HT-29 (cell line): ENCODE measurements at regions not wholly inside any gene's neighbourhood (a gene's known extent, or its start where the extent isn't known, plus 50 kb on each side); places are given as distances from the start of the nearest gene placed in this dataset.
"Not testable (repeated sequence)": the region's sequence is repeated elsewhere in the genome, so short reads cannot be mapped to it uniquely, and the experiment has no call there.

Source experiments
- DNase-seq: peaks from one replicate; pipeline ENCODE4 v3.0.0-alpha.2; 2015; ENCODE audit warnings: low spot score

DNA sequence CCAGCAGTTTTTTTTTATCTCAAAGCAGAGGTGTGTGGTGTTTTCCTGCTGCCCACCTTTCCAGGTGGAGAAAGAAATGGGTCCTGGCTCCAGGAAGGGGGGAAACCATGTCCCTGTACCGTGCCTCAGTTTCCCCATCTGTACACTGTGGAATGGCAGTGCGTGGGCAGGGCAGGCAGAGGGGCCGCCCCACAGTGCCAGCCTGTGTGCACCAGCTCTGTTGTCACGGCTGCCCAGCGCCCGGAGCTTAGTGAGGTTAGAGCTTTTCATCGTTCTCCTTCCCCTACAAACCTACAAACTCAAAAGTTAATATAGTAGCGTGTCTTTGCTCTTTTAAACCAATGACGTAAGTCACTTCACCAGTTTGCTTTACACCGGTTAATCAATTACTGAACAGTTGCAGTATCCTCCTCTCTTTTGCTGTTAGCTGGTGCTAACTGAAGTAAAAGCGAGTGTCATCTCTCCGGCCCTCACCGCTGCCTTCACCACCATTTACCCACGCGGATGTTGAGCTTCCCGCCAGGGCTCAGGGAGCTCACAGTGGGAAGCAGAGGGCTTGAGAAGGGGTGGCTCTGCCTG lies 114.8 kb upstream of the ADRA2C start:
- DNase-seq: no peak

DNA sequence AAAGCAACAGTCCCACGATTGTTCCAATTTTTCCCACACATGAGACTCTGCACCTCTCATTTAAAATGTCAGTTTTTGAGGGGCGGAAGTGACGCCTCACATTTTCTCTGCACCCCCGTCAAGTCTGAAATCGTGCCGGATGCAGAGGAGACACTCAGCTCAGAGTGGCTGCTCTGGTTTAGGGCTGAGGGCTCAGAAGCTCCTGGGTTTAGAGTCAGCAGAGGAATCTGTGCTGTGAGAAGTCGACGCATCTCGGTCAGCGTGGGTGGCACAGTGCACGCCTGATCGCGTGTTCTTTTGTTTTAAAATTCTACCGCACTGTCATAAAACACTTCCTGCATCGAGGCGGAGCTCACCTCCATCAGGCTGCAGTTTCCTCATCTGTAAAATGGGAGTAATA lies 116.7 kb upstream of the ADRA2C start:
- DNase-seq: no peak

DNA sequence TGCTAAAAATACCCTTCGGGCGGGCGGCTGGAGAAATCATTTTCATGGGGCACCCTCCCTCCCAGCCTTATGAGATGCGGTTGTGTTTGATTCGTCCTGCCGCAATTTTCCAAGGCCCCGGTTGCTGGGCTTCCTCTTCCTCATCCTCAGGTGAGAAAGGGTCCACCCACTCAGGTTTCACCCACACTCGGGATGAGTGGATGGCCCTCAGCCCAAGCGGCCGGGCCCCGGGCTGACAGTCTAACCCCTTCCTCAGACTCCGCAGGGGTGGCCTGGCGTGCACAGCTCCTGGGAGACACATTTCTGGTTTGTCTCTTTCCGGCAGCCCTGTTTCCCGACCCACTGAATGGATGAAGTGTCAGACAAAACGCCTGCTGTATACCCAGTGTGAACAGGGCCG lies 116.5 kb upstream of the LRPAP1 start:
- DNase-seq: no peak

DNA sequence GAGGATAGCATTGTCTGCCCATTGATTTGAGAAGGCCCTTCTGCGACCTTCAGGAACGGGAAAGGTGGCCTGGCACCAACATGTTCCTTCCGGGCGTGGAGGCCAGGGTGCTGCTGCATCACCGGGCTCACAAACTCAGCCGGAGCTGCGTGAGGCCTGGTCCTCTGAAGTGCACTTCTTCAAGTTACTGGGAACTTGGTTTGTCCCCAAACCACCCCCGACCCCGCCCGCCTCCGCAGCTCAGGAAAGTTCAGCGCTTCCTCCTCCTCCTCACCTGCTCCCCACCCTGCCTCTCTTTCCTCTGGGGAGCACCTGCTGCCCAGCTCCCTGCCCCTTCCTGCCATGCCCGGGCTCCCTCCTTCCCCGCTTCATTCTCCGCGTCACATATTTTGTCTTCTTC lies 116.0 kb upstream of the LRPAP1 start:
- DNase-seq: no peak

DNA sequence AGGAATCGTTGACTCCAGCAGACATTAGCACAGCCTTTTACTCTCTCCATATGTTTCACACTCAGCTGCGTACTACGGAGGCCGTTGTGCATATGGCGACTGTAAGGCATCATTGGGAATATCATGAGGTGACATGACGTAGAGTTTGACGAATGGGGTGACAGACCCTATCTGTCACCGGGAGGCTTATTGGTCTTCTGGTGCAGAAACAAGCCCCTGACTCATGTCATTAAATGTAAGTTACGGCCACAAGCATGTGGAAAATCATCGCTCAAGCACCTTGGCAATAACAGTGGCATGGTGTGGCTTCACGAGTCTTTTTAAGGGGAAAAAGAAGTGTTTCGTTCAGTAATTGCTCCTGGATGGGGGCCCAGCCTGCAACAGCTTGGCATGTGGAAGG lies 115.2 kb upstream of the LRPAP1 start:
- DNase-seq: no peak

DNA sequence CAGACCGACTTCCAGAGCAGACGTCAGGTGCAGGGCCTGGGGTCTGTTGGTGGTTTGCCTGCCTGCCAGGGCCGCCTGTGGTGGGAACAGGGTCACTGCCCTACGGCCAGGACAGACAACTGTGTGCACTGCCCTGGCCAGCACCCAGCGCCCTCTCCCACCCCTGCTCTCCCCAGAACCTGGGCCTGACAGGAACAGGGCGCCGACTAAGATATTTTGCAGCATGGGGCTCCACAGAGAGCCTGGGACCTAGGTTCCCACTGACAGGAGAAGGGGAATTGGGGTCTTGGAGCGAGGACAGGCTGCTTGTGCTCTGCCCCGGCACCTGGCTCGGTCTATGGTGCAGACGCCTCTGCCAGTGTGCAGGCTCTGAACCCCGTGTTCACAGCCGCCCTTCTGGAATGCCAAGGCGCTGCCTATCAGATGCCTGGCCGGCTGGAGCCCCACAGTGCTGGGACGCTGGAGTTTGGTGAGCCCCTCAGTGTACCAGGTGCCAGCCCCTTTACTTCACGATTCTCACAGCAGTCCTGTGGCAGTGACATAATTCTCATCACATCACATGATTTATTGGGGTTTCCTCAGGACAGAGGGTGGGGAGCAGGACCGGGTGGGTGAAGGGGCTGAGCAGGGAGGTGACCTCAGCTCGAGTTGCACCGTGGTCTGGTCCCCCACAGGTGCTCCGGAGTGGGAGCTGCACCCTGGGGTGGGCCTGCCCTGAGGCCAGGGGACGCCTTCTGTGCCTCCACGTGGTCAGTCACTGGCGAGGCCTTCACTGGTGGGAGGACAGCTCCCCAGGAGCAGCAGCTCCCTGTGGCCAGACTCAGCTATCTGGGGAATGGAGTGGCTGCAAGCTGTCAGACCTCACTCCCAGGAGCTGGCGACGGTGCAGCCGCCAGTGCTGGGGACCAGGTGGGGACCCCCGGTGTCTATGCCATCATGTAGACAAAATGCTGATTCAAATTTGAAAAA lies 113.8 kb upstream of the LRPAP1 start:
- DNase-seq: no peak

DNA sequence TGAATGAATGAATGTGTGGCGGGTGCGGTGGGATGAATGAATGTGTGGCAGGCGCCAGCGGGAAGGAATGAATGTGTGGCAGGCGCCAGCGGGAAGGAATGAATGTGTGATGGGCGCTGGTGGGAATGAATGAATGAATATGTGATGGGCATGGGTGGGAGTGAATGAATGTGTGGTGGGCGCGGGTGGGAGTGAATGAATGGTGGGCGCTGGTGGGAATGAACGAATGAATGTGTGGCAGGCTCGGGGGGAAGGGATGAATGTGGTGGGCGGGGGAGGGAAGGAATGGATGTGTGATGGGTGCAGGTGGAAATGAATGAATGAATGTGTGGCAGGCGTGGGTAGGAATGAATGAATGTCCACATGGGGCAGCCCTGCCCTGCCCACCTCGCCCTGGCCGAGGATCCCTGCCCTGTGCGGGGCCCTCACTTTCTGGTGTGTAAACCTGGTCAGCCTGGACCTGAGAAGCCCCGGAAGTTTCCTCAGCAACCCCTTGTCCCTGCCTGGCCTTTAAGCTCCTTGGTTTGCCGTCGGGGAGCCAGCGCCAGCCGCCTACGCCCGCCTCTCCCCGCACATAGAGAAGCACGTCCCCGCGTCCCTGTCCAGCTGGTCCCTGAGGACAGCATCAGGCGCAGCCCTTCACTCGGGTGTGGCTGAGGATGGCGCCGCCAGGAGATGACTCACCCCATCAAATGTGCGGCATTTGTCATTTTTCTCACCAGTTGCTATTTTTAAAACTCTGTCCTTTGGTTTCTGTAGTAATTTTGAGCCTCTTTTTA lies 112.8 kb upstream of the LRPAP1 start:
- no peak for DNase-seq

DNA sequence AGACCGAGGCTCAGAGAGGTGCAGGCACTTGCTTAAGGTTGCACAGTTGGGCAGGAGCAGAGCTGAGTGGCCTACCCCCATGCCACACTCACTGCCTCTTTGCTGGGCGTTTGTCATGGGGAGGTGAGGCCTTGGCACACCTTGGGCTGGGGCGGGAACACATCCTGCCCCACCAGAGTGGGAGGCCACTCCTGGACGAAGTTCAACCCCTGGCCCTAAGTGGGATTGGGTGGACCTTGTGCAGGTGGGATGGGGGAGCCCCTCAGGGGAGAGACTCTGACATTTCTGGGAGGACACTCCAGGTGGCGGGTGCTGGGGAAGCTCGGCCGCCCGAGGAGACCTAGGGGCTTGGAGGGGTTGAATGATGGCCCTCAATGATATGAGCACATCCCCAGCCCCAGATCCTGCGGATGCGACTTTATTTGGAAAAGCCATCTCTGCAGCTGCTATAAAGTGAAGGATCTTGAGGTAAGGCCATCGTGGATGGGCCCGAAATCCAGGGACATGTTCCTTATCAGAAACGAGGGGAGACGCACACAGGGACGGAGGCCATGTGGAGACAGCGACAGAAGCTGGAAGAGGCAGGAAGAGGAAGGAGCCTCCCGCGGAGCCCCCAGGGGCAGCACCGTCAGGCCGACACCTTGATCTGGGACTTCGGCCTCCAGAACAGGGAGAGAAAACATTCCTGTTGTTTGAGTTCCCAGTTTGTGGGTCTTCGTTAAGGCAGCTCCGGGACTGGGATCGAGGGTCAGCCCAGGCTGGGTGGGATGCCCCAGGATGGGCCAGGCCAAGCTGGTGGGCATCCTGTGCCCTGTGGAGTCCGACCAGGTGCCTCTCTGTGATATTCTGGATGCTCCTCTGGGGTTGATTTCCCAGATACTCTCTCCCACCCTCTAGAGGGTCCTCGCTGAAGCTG lies 111.6 kb upstream of the LRPAP1 start:
- no peak for DNase-seq

DNA sequence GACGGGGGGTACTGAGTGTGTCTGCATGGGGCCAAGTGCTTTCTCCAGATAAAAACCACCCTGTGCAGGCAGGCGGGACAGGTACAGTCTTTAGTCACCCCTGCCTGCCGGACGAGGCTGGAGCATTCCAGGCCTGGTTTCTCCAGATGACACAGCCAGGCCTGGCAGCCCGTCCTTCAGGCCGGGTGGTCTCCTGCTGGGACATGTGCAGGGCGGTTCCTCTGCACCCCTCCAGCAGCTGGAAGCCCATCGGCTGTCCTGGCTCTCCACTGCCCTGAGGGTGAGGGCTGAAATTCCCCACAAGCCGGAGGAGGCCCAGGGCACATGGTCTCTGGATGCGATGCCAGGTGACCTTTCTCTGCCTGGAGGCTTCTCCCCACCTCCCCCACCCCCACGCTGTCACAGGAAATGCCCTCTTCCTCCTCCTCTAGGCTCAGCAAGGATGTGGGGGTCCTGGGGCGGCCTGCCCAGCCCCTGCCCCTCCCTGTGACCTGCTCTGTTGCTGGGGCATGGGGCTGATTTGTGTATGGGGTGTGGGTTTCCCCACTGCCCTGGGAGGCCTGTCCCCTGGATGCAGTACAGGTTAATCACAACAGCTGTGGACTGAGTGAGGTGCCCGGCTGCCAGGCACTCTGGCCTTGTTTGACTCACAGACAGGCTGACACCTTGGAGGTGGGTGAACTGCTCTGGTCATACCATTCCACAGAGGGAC lies 110.7 kb upstream of the LRPAP1 start:
- no peak for DNase-seq

DNA sequence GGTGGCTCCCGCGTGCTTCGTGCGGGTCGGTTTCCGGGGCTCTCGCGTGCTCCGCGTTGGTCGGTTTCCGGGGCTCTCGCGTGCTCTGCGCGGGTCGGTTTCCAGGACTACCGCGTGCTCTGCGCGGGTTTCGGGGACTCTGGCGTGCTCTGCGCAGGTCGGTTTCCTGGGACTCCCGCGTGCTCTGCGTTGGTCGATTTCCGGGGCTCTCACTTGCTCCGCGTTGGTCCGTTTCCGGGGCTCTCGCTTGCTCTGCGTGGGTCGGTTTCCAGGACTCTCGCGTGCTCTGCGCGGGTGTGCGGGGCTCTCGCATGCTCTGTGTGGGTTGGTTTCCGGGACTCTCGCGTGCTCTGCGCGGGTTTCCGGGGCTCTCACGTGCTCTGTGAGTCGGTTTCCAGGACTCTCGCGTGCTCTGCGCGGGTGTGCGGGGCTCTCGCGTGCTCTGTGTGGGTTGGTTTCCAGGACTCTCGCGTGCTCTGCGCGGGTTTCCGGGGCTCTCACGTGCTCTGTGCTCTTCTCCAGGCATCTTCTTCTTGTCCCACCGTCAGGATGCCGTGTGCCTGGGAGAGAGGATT lies 109.9 kb upstream of the LRPAP1 start:
- DNase-seq: no peak

DNA sequence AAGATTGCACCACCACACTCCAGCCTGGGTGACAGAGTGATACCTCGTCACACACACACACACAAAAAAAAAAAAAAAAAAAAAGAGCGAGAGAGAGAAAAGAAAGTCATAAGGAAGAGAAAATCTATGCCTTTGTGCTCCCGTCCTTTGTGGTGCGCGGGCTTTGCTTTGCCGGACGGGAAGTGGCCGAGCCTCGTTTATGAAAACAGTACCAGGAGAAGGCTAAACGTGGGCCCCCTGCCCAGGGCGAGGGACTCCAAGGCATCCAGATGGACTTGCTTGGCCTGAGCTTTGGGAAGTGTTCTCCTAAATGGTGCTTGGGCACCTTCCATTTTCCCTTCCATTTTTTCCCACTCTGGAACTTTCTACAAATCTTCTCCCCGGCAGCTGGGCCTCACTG lies 109.3 kb upstream of the LRPAP1 start:
- no peak for DNase-seq

DNA sequence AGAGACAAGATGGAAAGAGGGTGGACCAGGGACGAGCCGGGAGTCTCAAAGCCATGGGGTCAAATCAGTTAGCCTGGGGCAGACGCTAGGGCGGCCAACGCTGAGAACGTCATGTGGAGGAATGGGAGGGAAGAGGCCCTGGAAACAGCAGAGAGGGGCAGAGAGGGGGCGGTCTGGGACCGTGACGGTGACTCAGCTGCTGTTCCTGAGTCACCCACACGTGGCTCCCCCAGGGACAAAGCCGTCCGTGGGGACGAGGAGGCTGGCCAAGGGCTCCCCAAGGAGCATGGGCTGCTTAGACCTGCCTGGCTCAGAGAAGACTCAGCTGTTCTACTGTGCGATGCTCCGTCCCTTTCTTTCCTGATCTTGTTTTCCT lies 108.4 kb upstream of the LRPAP1 start:
- DNase-seq: no peak

DNA sequence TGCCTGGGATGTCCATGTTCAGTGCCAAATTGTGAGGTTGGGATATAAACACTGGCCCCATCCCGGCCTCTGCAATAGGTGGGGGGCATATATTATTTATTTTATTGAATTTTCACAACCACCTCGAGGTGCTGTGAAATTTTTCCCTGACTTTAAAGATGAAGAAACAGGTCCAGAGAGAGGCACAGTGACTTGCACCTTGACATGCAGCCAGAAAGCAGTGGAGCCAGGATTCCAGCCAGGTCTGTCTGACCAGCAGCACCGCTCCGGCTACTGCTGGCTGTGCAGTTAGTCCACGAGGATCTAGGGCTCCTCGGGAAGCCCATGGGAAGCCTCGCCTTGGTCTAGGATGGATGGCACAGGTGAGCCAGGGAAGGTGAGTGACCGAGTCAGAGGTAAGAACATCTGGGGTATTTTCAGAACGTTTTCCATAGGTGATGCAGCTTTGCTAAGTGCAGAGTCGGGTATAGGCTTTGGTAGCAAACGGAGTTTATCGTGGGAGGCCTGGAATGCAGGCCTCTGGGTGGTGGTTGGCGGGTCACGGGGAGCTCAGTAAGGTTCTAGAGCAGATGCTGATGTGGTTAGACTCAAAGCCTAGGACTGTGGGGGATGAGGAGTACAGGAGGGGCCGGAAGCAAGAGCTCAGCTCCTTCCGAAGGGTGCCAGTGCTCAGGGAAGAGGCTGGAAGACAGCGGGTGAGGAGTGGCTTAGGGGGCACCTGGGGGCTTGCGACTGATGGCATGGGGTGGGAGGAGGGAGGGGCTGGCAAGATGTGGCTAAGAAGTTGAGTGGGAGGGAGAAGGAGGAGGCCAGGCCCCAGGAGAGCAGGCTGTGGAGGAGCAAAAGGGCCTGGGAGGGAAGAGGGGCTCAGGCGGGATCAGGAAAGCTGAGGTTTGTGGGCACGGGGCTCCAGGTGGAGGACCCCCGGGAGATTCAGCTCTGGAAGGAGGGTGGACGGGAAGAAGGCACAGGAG lies 107.7 kb upstream of the LRPAP1 start:
- no peak for DNase-seq

DNA sequence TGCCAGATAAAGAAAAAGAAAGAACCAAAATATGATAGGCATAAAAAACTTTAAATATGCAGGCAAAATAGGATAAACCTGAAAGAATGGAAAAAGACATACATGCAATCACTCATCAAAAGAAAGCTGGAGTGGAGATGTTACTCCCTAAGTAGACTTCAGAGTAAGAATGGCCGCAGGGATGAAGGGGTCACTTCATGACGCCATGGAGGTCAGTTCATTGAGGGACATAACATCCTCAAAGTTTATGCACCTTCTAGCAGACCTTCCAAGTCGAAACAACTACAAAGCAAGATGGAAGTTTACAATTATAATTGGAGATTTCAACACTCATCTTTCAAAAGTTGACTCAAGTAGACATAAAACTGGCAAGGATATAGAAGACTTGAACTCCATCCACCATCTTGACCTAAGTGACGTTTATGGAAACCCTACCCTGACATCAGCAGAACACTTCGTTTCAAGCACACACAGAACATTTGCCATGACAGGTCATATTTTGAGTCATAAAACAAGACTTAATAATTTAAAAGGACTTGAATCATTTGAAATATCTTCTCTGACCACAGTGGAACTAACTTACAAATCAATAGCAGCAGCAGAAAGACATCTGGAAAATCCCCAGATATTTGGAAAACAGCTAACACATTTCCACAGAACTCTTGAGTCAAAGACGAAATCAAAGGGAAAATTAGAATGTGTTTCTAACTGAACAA lies 106.0 kb upstream of the LRPAP1 start:
- no peak for DNase-seq

DNA sequence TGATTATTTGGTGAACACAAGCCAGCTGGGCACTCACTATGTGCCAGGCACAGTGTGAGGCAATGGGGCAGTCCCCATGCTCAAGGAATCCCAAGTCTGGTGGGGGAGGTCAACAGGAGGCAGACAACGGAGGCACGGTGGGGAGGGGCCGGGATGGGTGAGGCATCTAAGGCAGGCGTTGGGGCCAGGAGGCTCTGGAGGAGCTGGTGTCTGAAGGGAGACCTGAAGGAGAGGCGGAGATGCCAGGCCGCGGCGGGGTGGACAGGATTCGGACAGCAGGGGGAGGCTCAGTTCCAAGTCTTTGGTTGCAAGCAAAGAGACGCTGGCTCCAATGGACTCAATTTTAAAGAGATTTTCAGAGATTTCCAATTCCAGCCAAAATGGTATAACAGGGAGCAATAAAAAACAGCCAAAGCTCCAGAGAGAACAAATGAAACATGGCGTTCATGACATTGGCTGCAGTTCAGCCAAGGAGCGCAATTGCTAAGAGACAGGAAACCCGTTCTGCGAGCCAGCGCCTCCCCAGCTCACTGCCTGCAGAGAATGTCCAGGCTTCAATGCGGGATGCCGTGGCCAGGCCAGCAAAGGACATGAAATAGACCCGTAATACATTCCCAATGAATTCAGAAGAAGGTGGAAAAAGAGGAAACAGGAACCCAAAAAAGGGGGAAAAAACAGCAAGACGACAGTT lies 105.2 kb upstream of the LRPAP1 start:
- DNase-seq: no peak

DNA sequence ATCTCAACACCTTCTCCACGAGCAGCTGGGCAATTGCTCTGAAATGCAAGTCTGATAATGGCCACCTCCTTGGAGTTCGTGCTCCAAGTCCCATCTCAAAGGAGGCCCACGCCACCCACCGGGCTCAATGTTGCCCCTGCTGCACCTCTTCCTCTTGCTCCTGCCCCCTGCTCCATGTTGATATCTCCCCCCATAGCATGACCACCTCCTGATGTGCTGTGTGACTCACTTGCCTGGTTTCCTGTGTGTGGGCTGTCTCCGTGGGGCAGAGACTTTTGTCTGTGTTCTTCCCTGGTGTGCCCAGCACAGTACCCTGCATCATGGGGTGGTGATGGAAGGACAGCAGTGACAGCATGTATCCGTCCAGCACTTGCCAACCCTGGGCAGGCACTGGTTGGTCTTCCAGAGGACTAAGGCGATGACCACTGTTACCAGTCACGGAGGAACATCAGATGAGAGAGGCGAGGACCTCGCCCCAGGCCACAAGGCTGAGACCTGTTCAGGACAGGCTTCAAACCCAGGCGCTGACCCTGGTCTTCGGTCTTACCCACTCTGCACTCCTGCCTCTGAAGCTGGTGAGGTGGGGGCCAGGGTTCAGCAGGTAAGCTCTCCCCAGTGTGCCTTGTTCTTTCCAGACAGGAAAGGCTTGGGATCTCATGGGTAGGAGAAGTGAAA lies 104.6 kb upstream of the LRPAP1 start:
- no peak for DNase-seq

DNA sequence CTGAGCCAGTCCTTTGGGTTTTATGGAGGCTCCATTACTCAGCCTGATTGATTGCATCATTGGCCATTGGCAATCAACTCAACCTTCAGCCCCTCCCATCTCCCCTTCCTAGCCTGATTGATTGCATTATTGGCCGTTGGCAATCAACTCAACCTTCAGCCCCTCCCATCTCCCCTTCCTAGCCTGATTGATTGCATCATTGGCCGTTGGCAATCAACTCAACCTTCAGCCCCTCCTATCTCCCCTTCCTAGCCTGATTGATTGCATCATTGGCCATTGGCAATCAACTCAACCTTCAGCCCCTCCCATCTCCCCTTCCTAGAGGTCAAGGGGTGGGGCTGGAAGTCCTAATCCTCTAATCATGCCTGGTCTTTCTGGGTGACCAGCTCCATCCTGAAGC lies 103.8 kb upstream of the LRPAP1 start:
- DNase-seq: not testable (repeated sequence)
